Skeletal muscle tissue (tissue), 3 donors: ENCODE measurements at regions not wholly inside any gene's neighbourhood (a gene's known extent, or its start where the extent isn't known, plus 50 kb on each side); places are given as distances from the start of the nearest gene placed in this dataset.
"Not testable (repeated sequence)": the region's sequence is repeated elsewhere in the genome, so short reads cannot be mapped to it uniquely, and the experiment has no call there.

Source experiments
- H3K27ac ChIP-seq: one replicate; pipeline ENCODE4 v1.7.0; 2013; ENCODE audit warnings: mild to moderate bottlenecking, low read depth, low read length, inconsistent platforms
- H3K27me3 ChIP-seq, 3 donors: one replicate each; pipeline ENCODE4 v1.7.0; 2013; ENCODE audit warnings: low read length in 3 of 3; ENCODE audit not compliant: control insufficient read depth in 3 of 3, insufficient read depth in 3 of 3
- H3K36me3 ChIP-seq, 3 donors: one replicate each; pipeline ENCODE4 v1.7.0; 2013; ENCODE audit warnings: low read length in 3 of 3; ENCODE audit not compliant: control insufficient read depth in 3 of 3, insufficient read depth in 3 of 3
- H3K4me1 ChIP-seq, 3 donors: one replicate each; pipeline ENCODE4 v1.7.0; 2013; ENCODE audit warnings: low read length in 3 of 3, mild to moderate bottlenecking in 3 of 3; ENCODE audit not compliant: control insufficient read depth in 3 of 3, insufficient read depth in 3 of 3
- H3K4me3 ChIP-seq, 3 donors: one replicate each; pipeline ENCODE4 v1.7.0; 2013; ENCODE audit warnings: low read length in 3 of 3
- H3K9ac ChIP-seq, 3 donors: one replicate each; pipeline ENCODE4 v1.7.0; 2013; ENCODE audit warnings: low read length in 3 of 3, mild to moderate bottlenecking in 3 of 3, moderate library complexity in 2 of 3, low read depth in 1 of 3
- H3K9me3 ChIP-seq, 3 donors: one replicate each; pipeline ENCODE4 v1.7.0; 2013; ENCODE audit warnings: low read length in 3 of 3; ENCODE audit not compliant: control insufficient read depth in 3 of 3
- donor health status: Osteomylitis.

DNA sequence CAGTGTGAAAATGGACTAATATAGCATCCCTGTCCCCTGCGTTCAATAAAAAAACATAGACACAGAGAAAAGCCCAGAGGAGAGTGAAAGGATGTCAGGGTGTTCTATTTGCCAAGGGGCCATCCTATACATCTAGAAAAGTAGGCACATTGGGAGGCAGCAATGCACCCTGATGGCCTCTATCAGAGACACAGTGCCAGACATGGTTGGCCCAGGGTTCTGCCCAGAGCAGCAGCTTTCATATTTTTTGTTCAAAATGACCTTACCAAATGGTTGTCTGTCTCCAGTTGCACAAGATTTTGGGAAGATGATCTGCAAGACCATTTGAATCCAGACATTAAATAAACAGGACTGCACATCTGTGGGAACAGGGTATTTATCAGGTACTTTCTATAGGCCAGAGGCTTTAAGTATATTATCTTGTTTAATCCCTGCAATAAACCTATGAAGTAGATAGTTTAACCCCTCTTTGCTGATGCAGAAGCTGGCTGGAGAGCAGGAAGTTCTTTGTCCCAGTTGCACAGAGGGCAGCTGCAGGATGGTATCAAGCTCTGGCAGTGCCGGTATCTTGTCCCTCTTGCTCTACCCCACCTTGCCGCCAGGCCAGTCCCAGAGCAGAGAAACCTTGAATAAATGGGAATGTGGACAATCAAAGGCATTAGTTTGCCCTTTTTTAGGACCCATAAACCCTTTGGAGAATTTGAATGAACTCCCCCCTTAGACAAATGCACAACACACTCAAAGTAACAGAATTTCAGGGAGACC is 171.8 kb upstream of the PWP1 start:
- H3K9ac ChIP-seq = no peak overlapping the region
- no peaks in the 10 kb centered on the region for H3K4me1 ChIP-seq
- no peaks in the 10 kb centered on the region for H3K27me3 ChIP-seq
- H3K9me3 ChIP-seq = no peaks in the 10 kb centered on the region
- no peak overlapping the region for H3K4me3 ChIP-seq
- H3K27ac ChIP-seq = no peak overlapping the region
- H3K36me3 ChIP-seq = no peaks in the 10 kb centered on the region

DNA sequence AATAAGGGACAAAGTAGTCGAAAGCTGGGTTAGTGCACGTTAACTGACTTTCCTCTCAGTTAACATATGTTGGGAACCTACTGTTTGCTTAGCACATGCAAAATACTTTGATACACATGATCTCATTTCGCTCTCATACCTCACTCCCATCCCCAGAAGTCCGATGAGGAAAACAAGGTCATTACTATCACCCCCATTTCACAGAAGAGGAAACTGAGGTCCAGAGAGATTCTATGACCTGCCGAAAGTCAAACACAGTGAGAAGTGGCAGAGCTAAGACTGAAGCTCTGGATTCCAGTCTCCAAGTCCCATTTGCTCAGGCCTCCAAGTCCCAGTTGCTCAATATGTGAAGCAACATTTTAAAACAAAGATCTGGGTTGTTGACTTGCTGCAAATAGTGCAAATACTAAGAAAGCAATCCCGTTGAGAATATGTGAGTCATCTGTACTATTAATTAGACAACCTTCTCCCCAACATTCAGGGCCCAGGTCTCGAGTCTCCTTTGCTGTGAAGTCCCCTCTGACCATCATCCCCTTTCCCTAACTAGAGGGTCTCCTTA is 170.6 kb upstream of the PWP1 start:
- no peak overlapping the region for H3K9ac ChIP-seq
- no peaks in the 10 kb centered on the region for H3K27me3 ChIP-seq
- H3K4me3 ChIP-seq = no peak overlapping the region
- H3K27ac ChIP-seq = peak overlapping the region; percentile 71
- H3K4me1 ChIP-seq = no peaks in the 10 kb centered on the region
- H3K9me3 ChIP-seq = no peaks in the 10 kb centered on the region
- no peaks in the 10 kb centered on the region for H3K36me3 ChIP-seq

DNA sequence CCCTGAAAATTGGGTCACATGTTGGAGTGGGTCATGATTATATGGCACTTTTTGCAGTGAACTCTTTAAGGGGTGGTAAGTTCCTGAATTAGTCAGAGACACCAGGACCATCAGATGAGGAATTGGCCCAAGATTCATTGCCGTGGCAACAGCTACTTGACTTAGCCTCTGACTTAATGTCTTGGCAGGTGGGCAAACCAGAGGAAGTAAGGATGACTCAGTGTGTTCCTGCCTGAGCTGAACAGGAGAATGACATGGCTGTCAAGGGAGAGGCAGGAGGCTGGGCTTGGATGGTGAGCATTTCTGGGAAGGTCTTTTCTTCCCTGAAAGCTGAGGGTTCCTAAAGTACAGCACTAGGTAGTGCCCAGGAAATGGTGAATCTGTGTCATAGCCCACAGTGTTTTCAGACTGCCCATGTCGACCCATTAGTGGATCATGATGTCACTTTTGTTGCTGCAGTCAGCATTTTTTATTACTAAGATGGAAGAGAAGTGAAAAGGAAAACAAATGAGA is 170.1 kb upstream of the PWP1 start:
- no peaks in the 10 kb centered on the region for H3K4me1 ChIP-seq
- H3K27ac ChIP-seq = peak overlapping the region; percentile 71
- no peak overlapping the region for H3K9ac ChIP-seq
- no peaks in the 10 kb centered on the region for H3K27me3 ChIP-seq
- H3K9me3 ChIP-seq = no peaks in the 10 kb centered on the region
- H3K36me3 ChIP-seq = no peaks in the 10 kb centered on the region
- H3K4me3 ChIP-seq = no peak overlapping the region

DNA sequence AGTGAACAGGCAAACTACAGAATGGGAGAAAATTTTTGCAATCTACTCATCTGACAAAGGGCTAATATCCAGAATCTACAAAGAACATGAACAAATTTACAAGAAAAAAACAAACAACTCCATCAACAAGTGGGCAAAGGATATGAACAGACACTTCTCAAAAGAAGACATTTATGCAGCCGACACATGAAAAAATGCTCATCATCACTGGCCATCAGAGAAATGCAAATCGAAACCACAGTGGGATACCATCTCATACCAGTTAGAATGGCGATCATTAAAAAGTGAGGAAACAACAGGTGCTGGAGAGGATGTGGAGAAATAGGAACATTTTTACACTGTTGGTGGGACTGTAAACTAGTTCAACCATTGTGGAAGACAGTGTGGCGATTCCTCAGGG is 167.8 kb upstream of the PWP1 start:
- not testable (repeated sequence) for H3K9ac ChIP-seq, H3K4me3 ChIP-seq, H3K27ac ChIP-seq, H3K36me3 ChIP-seq, H3K4me1 ChIP-seq, H3K27me3 ChIP-seq, H3K9me3 ChIP-seq

DNA sequence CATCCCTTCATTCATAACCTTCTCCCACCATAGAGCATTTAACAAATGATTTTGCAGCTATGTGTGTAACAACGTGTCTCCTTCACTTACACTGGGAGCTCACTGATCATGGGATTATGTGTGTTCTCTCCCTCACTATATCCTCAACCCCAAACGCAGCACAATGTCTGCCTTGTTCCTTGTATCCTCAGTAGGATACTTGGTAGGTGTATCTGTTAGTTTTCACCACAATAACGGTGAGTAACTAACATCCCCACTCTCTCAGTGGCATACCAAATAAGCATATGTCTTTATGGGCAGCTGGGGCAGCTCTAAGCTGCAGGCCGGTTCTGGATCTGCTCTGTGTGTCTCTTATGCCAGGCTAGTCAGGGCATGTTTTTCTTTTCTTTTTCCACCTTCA is 166.7 kb upstream of the PWP1 start:
- Histone ChIP-seq H3K9ac (no peak overlapping the region), H3K4me1 (no peaks in the 10 kb centered on the region), H3K36me3 (no peaks in the 10 kb centered on the region), H3K27ac (no peak overlapping the region), H3K27me3 (no peaks in the 10 kb centered on the region), H3K4me3 (no peak overlapping the region), H3K9me3 (peaks cover 0 to 4% (median 0%) of the 10 kb centered on the region in 3 donors)

DNA sequence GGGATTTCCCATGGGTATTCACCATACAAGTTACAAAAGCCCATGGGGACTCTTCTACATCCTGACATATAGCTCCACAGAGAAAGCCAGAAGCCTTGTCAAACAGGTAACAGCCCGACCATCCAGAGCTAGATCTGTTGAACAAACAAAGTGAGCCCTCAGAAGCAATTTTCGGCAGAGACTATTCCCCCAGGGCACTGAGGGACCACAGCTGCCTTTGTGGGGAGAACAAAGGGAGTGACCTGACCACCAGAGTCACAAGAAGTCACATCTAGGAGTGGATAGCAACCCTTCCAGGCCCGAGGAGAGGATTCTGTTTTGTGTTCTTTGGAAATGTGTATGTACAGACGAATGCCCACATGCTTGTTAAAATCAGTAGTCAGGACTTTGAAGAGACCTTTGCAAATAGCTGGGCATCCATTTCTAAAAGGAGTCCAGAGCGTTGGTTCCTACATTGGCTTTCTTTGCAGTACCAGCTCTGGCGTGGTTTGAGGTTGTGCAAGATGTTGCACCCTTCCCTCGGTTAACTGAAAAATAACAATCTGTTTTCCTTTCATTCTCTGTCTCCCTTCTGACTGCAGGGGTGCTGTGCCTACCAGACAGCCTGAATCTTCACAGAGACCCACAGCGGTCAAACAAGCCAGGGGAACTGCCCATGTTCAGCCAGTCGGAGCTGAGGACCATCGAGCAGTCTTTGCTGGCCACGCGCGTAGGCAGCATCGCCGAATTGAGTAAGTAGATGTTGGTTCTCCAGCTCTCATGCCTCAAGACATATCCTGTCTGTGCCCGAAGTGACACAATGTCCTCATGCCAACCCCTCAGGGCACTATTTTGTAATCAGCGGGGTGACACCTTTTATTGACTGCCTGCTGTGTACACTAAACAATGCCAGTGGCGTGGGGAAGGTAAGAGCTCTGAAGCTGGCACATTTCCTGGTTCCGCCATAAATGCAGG is 165.4 kb upstream of the PWP1 start:
- H3K27ac ChIP-seq = no peak overlapping the region
- no peaks in the 10 kb centered on the region for H3K4me1 ChIP-seq
- no peaks in the 10 kb centered on the region for H3K36me3 ChIP-seq
- H3K9me3 ChIP-seq = peaks cover 0 to 4% (median 0%) of the 10 kb centered on the region in 3 donors
- no peak overlapping the region for H3K9ac ChIP-seq
- no peak overlapping the region for H3K4me3 ChIP-seq
- H3K27me3 ChIP-seq = no peaks in the 10 kb centered on the region

DNA sequence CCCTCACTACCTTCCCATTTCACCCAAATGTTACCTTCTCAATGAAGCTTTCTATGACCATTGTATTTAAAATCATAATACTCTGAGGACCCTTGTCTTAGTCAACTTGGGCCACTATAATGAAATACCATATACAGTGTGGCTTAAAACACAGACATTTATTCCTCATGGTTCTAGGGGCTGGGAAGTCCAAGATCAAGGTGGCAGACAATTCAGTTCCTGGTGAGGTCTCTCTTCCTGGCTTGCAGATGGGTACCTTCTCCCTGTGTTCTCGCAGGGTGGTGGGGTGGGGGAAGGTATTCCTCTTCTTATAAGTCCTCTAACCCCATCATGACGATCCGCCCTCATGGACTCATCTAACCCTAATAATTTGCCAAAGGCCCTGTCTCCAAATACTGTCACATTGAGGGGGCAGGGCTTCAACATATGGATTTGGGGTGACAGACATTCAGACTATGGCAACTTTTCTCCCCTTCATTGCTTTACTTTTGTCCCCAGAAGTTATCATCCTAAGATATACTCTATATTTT is 163.7 kb upstream of the PWP1 start:
- H3K36me3 ChIP-seq = no peaks in the 10 kb centered on the region
- H3K27ac ChIP-seq = no peak overlapping the region
- no peak overlapping the region for H3K9ac ChIP-seq
- H3K4me3 ChIP-seq = no peak overlapping the region
- no peaks in the 10 kb centered on the region for H3K27me3 ChIP-seq
- no peaks in the 10 kb centered on the region for H3K4me1 ChIP-seq
- H3K9me3 ChIP-seq = peaks cover 0 to 4% (median 0%) of the 10 kb centered on the region in 3 donors

DNA sequence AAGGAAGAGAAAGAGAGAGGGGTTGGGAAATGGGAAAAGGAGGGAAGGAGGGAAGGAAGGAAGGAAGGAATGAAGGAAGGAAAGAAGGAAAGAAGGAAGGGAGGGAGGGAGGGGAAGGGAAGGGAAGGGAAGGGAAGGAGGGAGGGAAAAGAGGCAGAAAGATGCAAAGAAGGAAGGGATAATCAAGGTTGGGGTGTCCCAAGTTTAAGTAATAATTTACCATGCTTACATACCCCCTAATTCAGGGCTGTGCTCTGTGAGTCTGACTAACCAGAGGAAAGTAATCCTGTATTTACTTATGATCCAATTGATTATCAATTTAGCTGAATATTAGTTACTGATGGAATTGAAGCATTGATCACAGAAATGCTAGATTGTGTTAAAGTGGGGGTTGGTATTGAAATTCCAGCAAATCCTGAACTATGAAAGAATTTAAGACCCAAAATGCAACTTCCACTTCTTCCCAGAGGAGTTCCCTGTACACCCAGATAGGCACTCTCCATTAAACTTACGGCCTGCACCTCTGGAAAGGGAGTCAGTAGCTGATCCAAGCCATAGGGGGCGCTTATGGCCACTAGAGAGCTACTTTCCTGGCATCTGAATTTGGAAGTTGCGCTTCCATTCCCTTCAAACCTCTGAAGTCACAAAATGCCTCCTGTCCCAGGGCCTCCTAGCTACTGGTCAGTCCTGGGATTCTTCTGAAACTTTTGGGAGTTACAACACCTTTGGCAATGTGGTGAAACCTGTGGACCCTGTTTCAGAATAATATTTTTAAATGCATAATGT is 162.7 kb upstream of the PWP1 start:
- Histone ChIP-seq H3K4me1 (no peaks in the 10 kb centered on the region), H3K9ac (no peak overlapping the region), H3K27me3 (no peaks in the 10 kb centered on the region), H3K36me3 (no peaks in the 10 kb centered on the region), H3K9me3 (peaks cover 0 to 4% (median 0%) of the 10 kb centered on the region in 3 donors), H3K27ac (no peak overlapping the region), H3K4me3 (no peak overlapping the region)

DNA sequence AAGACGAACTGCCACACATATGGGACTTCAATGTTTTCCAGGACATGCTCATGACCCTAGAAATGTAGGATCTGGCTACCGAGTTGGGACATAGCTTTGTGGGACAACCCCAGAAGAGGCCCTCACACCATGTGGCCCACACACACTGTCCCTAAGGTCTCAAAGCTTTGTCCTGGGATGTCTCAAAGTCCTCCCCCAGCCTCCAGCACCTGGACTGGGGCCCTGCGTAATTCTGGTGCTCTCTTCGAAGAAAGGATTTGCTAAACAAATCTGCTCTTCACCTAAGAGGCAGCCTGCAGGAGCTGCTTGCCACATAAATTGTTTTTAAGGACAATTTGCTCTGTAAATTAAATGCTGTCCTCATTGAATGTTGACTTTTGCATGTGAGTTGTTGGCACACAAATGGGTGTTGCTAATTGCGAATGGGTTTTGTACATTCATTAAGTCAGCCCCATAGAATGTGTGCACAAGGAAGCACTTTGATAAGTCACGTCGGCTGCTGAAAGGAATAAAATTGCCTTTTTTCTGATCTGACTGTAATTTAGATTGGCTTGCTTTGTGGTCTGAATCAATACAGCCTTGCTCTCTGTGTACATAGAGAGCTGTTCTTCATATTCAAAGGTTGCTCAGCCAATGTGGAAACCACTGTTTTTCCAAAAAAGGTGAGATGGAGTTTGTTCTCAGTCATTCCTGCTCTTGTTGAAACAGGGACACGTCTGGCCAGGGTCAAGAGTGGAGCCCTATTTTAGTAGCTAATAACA is 161.6 kb upstream of the PWP1 start:
- no peak overlapping the region for H3K4me3 ChIP-seq
- H3K27ac ChIP-seq = no peak overlapping the region
- H3K27me3 ChIP-seq = no peaks in the 10 kb centered on the region
- H3K9ac ChIP-seq = no peak overlapping the region
- no peaks in the 10 kb centered on the region for H3K36me3 ChIP-seq
- H3K9me3 ChIP-seq = peaks cover 0 to 4% (median 0%) of the 10 kb centered on the region in 3 donors
- H3K4me1 ChIP-seq = no peaks in the 10 kb centered on the region
